SIG-M5 treated with dmso at 0.1 percent for 504 hours (cell line): ENCODE measurements at regions not wholly inside any gene's neighbourhood (a gene's known extent, or its start where the extent isn't known, plus 50 kb on each side); places are given as distances from the start of the nearest gene placed in this dataset.
"Not testable (repeated sequence)": the region's sequence is repeated elsewhere in the genome, so short reads cannot be mapped to it uniquely, and the experiment has no call there.

ENCODE experiments used
- DNase-seq: peaks from one replicate; lab custom pipeline; 2025; ENCODE audit not compliant: unreplicated experiment; lab: John Stamatoyannopoulos, UW

DNA sequence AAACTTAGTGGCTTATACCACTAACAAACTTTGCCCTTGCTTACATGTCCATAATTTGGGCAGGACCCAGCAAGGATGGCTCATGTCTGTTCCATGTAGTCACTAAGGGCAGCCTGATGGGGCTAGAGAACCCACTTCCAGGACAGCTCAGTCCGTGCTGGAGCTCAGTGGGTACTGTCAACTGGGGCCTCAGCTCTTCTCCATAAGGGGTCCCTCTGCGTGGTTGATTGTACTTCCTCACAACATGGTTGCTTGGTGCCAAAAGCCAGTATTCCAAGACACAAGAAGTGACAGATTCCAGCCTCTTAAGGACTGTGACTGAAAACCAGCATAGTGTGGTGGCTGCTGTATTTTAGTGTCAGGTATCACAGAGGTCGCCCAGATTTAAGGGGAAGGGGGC lies 675.2 kb downstream of the TBC1D22A start:
- no peak for DNase-seq

DNA sequence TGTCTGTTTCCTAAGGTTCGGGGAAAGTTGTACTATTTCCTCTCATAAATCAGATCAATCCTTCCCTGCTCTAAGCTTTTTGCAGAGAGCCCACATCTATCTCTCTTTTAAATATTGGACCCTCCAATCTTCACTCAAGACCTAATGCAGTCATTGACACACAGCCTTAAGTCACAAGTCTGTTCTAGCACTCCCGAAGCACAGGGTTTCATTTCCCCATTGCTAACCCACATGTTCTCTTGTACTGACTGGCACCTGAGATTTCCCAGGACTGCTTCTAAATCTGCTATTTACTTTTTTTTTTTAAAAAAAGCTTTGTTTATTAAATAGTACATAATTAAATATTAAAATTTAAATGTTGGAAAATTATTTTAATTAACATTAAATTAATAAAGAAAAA lies 674.7 kb downstream of the TBC1D22A start:
- no peak for DNase-seq

DNA sequence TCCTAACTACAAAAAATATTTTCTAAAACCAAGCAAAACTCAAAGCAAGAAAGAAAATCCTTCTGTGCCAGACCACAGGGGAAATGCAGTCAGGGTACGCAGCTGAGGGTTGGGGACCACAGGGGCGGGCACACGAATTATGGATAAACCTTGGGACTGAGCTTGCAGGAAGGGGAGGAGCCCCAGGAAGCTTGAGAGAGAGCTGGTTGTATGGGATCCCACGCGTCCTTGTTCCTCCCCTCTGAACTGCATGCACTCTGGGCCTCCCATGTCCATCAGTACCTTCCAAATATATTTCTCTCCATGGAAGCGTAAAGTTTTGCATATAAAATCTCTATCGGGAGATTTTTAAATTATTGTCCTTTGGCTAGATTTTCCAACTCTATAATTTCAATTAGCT lies 673.4 kb downstream of the TBC1D22A start:
- no peak for DNase-seq

DNA sequence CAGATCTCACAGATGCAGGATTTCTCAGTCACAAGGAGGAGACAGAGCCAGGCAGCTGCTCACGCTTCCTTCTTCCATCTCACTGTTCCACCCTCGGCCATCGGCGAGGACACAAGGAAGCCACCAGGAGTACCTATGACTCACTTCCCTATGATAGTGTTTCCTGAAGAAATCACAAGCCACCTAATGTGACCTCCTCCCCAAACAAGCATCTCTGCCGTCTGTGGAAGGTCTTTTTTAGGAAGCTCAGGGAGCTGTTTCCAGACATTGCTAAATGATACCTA lies 672.7 kb downstream of the TBC1D22A start:
- no peak for DNase-seq

DNA sequence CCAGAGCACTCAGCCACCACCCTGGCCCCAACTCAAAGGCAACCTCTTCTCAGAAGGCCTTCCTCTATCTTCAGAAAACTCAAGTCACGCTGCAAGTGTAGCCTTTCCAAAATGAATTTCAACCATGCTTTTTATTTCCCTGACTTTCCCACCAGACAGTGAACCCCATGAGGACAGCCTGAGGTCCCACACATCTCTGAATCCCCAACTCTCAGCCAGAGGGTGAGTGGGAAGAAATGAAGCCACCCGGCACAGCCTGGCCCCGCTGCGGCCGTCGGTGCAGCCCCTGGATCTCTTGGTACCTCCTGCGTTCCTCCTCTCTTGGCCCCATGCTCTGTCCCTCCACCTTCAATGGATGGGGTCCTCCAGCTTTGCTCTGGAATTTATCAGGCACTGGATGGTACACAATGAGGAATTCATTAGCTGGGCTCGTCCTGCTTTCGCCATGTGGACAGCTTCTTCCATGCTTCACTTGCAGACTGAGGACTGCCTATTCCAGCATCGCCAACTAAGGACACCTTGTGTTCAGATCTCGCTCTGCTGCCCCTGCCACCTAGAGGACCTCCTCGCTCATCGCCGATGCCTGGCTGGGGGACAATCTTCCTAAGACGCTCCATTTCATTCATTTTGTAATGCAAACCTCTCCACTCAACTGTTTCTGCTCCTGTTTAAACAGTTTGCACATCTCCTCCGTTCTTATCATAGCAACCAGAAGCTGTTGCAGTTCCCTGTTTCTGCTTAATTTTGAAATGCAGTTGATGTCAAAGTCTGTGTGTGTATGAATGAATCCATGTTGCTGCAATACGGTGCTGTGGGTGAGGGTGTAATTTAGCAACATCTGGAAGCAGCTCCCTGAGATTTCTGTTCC lies 672.1 kb downstream of the TBC1D22A start:
- no peak for DNase-seq

DNA sequence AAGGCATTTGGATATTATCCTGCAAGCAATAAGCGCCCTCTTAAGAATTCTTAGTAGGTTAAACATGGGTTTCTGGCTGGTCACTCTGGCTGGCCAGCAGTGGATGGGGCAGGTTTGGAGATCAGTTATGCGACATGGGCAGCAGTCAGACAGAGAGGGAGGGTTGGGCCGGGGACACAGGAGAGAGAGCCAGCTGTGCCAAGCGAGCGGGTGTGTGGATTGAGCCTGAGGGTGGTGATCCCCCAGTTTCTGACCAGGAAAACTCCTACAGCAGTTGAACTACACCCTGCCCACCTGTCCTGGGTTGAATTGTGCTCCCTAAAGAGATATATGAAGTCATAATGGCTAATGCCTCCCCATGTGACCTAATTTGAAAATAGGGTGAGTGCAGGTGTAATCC lies 671.2 kb downstream of the TBC1D22A start:
- no peak for DNase-seq

DNA sequence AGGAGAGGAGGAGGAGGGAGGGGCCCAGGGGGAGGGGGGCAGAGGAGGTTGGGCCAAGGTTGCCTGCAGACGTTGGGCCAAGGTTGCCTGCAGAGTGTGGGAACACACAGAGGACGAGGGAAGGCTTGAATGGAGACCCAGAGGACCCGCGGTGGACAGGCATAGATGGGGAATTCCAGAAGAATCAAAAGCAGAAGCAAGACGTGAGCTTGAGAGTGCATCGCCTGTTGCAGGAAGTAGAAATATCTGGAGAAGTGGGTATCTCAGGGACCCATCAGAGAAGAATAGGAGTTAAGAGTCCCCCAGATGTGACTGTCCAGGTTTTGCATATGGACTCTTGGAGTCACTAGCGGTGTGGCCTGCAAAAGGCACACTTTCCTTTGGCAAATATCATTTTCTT lies 670.2 kb downstream of the TBC1D22A start:
- no peak for DNase-seq

DNA sequence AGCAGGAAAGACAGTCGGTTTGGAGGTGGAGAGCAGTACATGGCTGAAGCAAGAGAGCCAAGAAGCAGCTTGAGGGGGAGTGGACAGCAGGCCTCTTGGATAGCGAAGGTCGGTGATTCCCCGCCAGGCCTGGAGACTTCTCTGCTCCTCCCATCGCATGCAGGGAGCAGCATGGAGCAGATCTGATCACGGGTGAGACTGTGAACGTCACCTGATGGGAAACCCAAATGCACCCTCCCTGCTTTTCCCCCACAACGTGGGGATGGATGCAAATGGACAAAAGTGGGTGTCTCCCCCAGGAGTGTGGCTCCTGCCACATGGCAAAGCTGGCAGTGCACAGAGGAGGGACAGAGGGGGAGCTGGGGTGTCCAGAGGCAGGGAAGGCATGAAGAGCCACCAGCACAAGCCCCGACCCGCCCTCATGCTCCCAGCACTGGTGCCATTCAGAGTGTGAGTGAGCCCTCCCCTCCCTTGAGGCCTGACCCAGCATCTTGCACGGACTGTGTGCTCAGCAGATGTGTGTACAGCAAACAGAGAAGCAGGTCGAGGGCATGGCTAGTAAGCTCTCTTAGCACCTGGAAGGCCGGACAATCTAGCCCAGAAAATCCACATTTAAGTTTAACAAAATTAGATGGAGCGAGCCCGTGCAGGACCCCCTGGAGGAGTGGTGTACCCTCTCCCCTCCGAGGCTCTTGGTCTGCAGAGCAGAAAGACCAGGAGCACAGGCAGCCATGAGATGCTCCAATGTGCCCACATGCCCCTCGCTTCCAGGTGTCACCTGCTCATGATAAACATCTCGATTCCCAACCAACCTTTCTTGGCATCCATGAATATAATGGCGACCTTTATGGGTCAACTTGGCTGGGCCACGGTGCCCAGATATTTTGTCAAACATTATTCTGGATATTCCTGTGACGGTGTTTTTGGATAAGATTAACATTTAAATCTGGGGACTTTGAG lies 661.7 kb downstream of the TBC1D22A start:
- no peak for DNase-seq

DNA sequence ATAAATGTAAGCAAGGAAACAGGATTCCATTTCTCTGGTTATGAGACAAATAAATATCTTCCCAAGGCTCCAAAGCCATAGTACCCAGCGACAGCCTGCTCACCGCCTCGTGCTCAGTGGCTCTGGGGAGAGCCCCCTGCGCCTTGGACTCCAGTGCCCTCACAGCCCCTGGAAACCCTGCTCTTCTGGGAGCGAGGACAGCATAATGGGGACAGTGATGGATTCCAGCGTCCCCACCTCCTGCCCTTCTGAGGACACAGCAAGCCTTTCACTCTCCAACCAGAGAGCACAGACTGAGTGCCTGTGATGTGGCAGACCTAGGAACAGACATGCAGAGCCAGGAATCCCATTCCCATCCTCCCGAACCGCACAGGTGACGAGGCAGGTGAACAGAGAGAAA lies 660.8 kb downstream of the TBC1D22A start:
- no peak for DNase-seq

DNA sequence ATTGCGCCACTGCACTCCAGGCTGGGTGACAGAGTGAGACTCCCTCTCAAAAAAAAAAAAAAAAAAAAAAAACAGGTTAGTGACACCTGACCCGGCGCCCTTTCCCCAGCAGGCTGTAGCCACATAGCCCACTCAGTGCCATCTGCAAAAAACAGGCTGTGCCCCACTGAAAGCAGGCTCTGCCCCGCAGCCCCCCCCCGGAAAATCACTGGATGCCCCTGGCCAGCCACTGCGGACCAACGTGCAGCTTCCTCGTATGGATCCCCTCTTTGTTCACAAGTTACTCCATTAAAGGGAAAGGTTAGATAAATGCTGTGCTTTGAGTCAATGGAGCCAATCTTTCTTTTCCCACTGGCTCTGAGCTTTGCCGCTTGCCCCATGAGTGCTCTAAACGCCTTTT lies 660.3 kb downstream of the TBC1D22A start:
- no peak for DNase-seq

DNA sequence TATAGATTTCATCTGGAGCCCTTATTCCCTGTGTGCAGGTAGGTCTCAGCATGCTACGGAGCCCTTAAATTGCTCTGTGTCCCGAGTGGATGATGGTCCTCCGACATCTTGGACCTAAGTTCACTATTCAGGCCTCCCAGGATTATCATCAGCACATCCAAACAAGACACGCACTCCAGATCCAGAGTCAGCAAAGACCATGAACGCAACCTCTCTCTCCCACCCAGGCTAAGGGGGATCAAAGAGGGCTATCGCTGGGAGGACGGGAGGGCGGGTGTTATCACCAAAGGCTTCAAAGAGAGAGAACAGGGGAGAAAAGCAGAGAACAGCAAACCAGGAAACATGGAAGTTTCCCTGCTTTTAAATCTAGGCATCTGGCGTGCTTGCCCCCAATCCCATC lies 659.4 kb downstream of the TBC1D22A start:
- DNase-seq = no peak

DNA sequence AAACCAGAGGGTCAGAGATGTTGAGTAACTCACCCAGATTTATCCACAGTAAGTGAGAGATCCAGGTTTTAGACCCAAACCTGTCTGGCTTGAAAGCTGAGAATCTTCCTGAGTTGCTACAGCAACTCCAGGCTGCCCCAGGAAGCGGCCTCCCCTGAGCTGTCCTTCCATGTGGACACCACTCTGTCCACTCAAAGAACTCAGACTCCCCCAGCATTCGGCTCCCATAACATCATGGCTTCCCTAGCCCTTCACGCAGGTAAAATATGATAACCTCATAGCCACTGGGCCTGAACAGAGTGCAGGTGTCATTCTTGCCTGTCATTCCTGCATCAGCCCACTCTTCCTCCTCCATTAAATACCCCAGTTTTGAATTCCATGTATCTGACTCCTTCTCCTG lies 657.8 kb downstream of the TBC1D22A start:
- DNase-seq = no peak

DNA sequence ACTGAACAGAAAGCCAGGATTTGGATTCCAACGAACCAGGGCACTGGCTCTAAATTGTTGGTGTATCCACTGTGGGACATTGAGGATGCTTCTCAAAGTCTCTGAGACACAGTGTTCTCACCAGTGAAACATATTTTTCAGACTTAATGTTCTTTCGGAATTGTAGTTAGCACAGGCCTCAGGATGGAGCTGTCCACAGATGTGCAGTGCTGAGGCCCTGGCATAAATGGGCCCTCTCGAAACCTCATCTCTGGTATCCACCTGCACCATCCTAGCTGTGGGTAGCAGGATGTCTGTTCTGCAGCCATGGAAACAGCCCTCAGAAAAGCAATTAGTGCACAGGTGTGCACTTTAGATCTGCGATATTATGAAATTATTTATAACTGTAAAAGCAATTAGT lies 656.8 kb downstream of the TBC1D22A start:
- DNase-seq = no peak

DNA sequence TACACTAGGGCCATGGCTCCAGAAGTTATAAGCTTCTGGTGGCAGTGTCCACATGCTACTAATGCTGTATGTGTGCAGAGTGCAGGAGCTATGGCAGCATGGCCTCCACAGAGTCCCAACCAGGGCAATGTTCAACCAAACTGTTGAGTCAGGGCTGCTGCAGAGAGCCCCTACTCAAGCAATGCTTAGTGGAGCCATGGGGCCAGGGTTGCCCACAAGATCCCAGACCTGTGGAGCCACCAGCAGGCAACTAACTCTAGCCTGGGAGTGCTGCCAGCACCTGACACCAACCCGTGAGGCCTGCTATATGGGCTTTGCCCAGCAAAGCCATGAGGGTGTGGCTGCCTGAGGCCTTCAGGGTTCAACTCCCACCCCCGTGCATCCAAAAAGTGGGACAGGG lies 655.2 kb downstream of the TBC1D22A start:
- DNase-seq = no peak

DNA sequence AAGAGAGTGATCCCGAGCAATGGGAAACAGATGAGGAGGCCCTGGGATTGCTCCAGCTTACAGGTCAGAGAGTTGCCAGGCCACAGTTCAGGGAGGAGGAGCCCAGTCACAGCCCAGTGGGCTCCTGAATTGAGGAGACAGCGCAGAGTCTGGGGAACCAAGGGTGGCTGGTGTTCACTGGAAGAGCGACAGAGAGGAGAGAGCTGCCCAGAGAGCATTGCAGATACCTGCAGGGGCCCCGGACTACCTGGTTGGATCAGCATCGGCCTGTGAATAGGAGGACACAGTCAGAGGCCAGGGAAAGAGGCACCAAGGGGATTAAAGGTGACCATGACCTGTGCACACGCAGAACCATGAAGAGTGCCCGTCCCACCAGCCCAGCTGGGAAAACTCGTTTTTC lies 648.6 kb downstream of the TBC1D22A start:
- no peak for DNase-seq

DNA sequence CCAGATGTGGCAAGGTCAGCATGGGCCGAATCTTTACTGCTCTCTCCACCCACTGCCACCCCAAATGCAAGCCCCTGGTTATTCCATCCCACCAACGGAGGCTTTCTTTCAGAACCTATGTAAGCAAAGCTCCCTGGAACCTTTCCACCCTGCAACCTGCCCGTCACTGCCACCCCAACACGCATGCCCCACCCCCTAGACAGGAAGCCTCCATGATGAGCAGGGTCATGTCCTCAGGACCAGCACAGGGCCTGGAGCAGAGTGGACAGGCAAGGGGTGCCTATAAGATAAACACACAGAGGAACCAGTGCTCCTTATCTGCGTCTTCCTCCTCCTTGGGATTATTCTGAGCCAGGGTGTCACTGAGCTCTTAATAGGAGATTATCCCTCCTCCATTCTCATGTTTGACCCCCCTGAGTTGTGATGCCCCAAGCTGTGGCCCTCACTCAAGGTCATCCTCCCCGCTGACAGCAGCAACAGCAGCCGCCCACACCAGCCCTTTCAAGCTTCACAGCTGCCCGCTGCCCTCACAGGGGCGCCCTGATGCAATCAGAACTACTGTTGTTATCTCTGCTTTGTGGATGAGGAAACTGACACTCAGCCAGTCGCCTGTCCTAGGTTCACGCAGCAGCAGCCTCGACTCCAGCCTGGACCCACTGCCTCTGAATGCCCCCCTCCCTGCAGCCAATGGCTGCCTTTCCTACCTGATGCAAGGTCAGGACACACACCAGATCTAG lies 647.3 kb downstream of the TBC1D22A start:
- no peak for DNase-seq

DNA sequence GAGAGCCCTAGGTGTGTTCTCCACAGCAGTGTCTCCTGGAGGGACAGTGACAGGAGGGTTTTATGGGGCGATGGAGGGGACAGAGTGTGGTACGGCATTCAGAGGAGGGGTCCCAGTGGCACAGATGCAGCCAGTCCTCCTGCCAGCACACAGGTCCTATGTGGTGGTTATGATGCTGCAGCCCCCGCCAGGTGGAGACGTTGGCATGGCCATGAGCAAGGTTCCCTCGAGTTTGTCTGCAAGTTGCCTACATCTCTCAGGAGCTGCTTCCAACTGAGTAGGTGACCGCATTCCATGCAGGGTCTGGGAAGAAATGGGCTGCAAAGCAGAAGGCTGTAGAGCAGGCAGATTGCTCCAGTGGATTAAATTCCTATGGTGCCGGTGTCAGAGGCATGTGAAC lies 646.0 kb downstream of the TBC1D22A start:
- DNase-seq = no peak

DNA sequence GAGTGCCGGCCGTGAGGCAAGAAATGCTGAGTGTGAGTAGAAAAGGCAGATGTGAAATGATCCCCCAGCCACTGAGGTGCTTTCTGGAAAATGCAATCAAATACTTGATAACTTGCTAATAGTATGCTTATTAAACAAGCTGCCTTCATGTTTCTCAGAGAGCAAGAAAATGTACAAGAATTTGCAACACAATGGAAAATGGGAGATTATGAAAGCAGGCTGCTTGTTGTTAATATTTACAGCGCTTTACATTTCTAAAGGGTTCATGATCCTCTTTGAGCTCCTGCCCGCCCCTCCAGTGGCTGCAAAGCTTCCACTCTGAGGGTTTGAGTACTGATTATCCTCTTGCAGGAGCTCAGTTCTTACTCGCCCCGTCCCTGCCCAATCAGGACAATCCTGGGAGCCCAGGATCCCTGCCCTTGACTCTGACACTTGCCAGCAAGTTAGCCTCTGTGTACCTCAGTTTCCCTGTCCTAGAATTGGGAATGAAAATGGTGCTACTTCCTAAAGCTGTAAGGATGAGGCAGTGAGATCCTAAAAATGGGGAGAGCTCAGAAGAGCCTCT lies 645.1 kb downstream of the TBC1D22A start:
- DNase-seq = no peak

DNA sequence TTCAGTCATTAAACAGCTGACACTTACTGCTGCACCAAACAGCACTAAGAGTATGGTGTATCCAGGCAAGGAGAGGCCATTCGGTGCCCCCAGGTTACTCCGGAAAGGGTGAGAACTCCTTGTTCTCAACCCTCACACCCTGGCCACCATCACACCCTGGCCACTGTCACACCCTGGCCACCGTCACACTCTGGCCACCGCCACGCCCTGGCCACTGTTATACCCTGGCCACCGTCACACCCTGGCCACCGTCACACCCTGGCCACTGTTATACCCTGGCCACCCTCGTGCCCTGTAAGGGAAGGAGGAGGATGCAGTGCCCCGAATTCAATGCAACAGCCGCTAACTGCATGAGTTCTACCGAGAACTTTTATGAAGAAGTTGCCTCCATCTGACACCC lies 644.4 kb downstream of the TBC1D22A start:
- DNase-seq = no peak

DNA sequence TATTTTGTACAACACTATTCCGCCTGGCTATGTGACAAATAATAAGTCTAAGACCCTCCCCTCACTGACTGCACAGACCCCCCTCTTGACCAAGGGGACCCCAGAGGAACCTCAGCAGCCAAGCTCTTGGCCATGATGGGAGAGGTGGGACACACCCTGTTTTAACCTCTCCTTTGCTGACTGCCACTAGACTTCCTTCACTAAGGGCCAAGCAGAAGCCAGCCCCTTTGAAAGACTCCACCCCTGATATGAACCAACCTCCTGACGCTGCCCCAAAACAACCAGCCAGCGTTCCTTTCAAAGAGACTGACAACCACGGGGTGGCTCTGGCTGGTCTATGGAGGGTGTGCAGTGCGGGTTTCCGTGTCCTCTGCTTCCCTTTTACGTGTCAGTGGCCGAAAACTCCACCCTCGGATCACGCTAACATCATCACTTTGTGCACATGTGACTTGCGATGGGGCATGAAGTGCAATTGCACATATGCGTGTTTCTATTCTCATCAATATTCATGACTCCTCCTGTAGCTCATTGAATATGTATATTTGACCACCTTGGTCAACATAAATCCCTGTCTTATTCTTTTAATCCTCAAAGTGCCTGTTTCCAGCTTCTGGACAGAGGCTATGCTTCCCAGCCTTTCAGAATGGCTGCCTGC lies 643.9 kb downstream of the TBC1D22A start:
- no peak for DNase-seq

DNA sequence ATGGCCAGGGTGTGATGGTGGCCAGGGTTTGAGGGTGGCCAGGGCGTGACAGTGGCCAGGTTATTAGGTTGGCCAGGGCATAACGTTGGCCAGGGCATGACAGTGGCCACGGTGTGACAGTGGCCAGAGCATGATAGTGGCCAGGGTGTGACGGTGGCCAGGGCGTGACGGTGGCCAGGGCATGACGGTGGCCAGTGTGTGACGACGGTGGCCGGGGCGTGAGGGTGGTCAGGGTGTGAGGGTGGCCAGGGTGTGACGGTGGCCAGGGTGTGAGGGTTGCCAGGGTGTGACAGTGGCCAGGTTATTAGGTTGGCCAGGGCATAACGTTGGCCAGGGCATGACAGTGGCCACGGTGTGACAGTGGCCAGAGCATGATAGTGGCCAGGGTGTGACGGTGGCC lies 642.8 kb downstream of the TBC1D22A start:
- DNase-seq = not testable (repeated sequence)
